ENCODE measurements at regions not wholly inside any gene's neighbourhood (a gene's known extent, or its start where the extent isn't known, plus 50 kb on each side); places are given as distances from the start of the nearest gene placed in this dataset.

GRCh38 chr5:175335691-175336090 is 108.3 kb downstream of the DRD1 start:
- no peak for TF ChIP-seq MXI1 (IDR thresholded peaks at IDR 0.05; ENCODE audit: low read depth, low read length)
- TF ChIP-seq CTCF (IDR thresholded peaks at IDR 0.05) = no peak
- no peak for TF ChIP-seq REST (IDR thresholded peaks at IDR 0.05; ENCODE audit: low read depth, low read length)
- TF ChIP-seq, protein P1, sequence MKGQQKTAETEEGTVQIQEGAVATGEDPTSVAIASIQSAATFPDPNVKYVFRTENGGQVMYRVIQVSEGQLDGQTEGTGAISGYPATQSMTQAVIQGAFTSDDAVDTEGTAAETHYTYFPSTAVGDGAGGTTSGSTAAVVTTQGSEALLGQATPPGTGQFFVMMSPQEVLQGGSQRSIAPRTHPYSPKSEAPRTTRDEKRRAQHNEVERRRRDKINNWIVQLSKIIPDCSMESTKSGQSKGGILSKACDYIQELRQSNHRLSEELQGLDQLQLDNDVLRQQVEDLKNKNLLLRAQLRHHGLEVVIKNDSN (IDR thresholded peaks at IDR 0.05; ENCODE audit: borderline replicate concordance, low read depth) = no peak

Measured in SK-N-SH (cell line).